Aorta (tissue), 5 donors: ENCODE measurements at regions not wholly inside any gene's neighbourhood (a gene's known extent, or its start where the extent isn't known, plus 50 kb on each side); places are given as distances from the start of the nearest gene placed in this dataset.

Experiments used
- ATAC-seq: fragments of 200-7000 bp; cut with Tn5 transposase; one replicate; pipeline ENCODE4 v1.9.1; 2022; ENCODE audit warnings: moderate library complexity; ENCODE audit not compliant: low FRiP score
- DNase-seq, 2 donors: peaks; one replicate each; pipeline ENCODE4 v3.0.0-alpha.2; 2020
- H3K27ac ChIP-seq, 2 donors: one replicate each; pipeline ENCODE4 v1.5.1; 2013; ENCODE audit warnings: low read length in 2 of 2, mild to moderate bottlenecking in 2 of 2, moderate library complexity in 2 of 2, control low read depth in 1 of 2, inconsistent platforms in 1 of 2, low read depth in 1 of 2
- H3K27me3 ChIP-seq, 2 donors: one replicate each; pipeline ENCODE4 v1.6.1; 2013; ENCODE audit warnings: control low read depth in 1 of 2, low read length in 1 of 2, mild to moderate bottlenecking in 1 of 2, moderate library complexity in 1 of 2; ENCODE audit not compliant: insufficient read depth in 2 of 2, control insufficient read depth in 1 of 2
- H3K36me3 ChIP-seq, 2 donors: one replicate each; pipeline ENCODE4 v1.6.1; 2013; ENCODE audit warnings: control low read depth in 1 of 2, low read length in 1 of 2, mild to moderate bottlenecking in 1 of 2; ENCODE audit not compliant: insufficient read depth in 2 of 2, control insufficient read depth in 1 of 2
- H3K4me1 ChIP-seq, 2 donors: one replicate each; pipeline ENCODE4 v1.6.1; 2013; ENCODE audit warnings: low read length in 2 of 2, control low read depth in 1 of 2, mild to moderate bottlenecking in 1 of 2, moderate library complexity in 1 of 2; ENCODE audit not compliant: insufficient read depth in 2 of 2, control insufficient read depth in 1 of 2
- H3K4me3 ChIP-seq, 2 donors: one replicate each; pipeline ENCODE4 v1.5.1; 2013; ENCODE audit warnings: low read length in 2 of 2, control low read depth in 1 of 2, mild to moderate bottlenecking in 1 of 2
- H3K9me3 ChIP-seq: one replicate; pipeline ENCODE4 v1.6.1; 2013; ENCODE audit warnings: mild to moderate bottlenecking, low read length; ENCODE audit not compliant: control insufficient read depth
- WGBS, 2 donors: extraction: QIAGEN DNeasy Blood & Tissue Kit; methylation state at CpG; one replicate each; pipeline ENCODE4 v1.1.7; 2013; 5-methylcytosine and 5-hydroxymethylcytosine counted together
- intact Hi-C, 2 donors: fragments of 100-400 bp; cut with DNase I; formaldehyde crosslinking; loops; one replicate each; pipeline versions ENCODE4 v1.14.2 to v1.15.0; 2022
- donor health status: healthy with polysubstance abuse.
- donor health status: Bipolar disorder and iron deficiency.
- donor health status: DM: no; HTN: no; CAD: no.
- donor health status: DM: no; HTN: no; CAD: no.
- donor health status: DM: yes; HTN: yes; CAD: no.

DNA sequence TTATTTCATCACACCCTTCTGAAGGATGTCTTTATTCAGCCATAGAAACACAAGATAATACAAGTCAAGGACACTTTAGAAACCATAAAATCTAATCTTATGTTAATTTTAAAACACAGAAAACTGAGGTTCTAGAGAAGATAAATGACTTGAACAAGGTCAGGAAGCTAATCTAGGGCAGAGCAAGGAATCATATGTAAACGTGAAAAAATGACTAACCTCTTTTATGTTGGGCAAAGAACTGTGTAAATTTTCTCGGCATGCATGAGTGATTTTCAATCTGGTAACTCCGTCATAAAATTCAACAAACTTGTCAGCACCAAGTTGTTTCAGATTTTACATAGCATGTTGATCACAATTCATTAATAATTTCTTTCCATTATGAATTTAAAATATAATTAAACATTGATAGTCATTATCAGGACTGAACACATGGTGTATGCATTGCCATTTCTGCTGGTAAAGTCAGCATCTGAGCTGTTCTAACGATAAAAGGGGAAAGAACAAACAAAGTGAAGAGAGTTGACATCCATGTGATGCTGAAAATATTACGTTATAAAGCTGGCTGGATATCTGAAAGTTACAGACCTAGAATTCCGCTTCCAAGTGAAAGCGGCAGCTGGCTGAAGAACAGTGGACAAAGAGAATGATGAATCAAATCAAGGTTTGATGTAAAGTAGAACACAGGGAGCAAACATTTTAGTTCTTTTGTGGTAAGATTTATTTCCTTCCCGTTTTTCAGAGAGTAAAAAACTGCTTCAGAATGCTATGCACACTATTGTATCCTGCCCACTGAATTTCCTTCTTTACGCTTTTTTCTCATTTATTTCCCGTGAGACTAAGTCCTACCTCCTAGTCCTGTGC is 1037.4 kb upstream of the TMPRSS15 start:
- H3K9me3 ChIP-seq, result peaks cover 1% of the 10 kb centered on the region
- intact Hi-C loops, result no loop called here
- 23 to 27% methylated on average over 10 of the region's 10 CpGs for WGBS, 2 donors

DNA sequence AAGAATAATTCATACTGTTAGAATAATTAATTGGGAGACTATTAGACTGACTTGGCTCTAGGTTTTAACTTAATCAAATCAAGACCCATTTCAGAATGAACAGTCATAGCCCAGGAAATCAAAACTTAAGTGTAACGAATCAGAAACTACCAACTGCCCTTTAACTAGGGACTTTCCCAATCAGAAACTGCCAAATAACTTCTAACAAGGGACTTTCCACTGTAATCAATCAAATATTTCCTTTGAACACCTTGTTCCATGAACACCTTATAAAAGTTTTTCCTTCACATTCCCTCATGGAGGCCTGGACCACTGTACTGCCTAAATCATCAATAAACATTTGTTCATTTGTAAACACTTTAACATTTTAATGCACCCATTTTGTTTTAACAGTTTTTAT is 1054.7 kb upstream of the TMPRSS15 start:
- no peaks in the 10 kb centered on the region for H3K9me3 ChIP-seq
- intact Hi-C loops, result no loop called here
- no peaks in the 10 kb centered on the region for H3K4me1 ChIP-seq
- H3K27ac ChIP-seq, result no peak overlapping the region
- WGBS, 2 donors, result 74 to 80% methylated on average over 1 of the region's 1 CpG
- no peaks in the 10 kb centered on the region for H3K36me3 ChIP-seq
- DNase-seq (no peak), ATAC-seq (no peak)
- no peak overlapping the region for H3K4me3 ChIP-seq
- H3K27me3 ChIP-seq, result no peaks in the 10 kb centered on the region

More for the DNA sequence above, 1037.4 kb upstream of the TMPRSS15 start:
- Histone ChIP-seq H3K27ac (no peak overlapping the region), H3K4me1 (no peaks in the 10 kb centered on the region), H3K27me3 (no peaks in the 10 kb centered on the region), H3K4me3 (no peak overlapping the region), H3K36me3 (no peaks in the 10 kb centered on the region)
- ATAC-seq, result no peak
- no peak for DNase-seq

DNA sequence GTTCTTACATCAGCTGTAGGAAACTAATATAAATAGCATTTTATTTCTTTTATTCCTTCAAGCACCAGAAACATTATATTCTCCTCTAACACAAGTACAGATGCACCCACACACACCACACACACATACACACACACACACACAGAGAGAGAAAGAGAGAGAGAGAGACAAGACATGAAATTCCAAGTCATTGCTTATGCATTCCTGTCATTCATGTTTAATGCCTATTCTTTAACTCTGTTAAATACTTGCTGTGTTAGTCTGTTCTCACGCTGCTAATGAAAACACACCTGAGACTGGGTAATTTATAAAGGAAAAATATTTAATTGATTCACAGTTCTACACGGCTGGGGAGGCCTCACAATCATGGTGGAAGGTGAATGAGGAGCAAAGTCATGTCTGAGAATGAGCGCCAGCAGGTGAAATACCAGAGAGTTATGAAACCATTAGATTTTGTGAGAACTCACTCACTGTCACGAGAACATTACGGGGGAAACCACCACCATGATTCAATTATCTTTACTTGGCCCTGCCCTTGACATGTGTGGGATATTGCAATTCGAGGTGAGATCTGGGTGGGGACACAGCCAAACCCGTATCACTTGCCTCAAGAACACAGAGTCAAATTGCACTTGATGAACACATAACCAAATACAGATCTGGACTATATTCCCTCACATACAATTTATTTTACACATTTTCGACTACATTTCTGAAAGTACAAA is 1058.1 kb upstream of the TMPRSS15 start:
- ATAC-seq (no peak), DNase-seq (no peak)
- intact Hi-C loops, result no loop called here
- 61 to 65% methylated on average over 8 of the region's 8 CpGs for WGBS, 2 donors
- Histone ChIP-seq H3K36me3 (no peaks in the 10 kb centered on the region), H3K27me3 (no peaks in the 10 kb centered on the region), H3K27ac (no peak overlapping the region), H3K9me3 (no peaks in the 10 kb centered on the region), H3K4me1 (no peaks in the 10 kb centered on the region), H3K4me3 (no peak overlapping the region)

DNA sequence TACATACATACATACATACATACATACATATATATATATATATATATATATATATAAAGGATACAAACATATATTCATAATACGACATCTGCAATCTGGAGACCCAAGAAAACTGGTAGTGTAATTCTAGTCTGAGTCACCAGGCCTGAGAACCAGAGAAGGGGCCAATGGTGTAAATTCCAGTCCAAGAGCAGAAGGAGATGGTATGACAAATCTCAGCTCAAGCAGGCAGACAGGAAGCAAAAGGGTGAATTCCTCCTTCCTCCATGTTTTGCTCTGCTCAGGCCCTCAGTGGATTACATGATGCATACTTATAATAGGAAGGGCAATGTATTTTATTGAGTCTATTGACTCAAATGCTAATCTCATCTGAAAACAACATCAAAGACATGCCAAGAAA is 1060.4 kb upstream of the TMPRSS15 start:
- DNase-seq (no peak), ATAC-seq (no peak)
- no peaks in the 10 kb centered on the region for H3K4me1 ChIP-seq
- 94 to 100% methylated on average over 1 of the region's 1 CpG for WGBS, 2 donors
- H3K9me3 ChIP-seq, result no peaks in the 10 kb centered on the region
- no peak overlapping the region for H3K4me3 ChIP-seq
- intact Hi-C loops, result no loop called here
- H3K36me3 ChIP-seq, result no peaks in the 10 kb centered on the region
- no peak overlapping the region for H3K27ac ChIP-seq
- H3K27me3 ChIP-seq, result no peaks in the 10 kb centered on the region

DNA sequence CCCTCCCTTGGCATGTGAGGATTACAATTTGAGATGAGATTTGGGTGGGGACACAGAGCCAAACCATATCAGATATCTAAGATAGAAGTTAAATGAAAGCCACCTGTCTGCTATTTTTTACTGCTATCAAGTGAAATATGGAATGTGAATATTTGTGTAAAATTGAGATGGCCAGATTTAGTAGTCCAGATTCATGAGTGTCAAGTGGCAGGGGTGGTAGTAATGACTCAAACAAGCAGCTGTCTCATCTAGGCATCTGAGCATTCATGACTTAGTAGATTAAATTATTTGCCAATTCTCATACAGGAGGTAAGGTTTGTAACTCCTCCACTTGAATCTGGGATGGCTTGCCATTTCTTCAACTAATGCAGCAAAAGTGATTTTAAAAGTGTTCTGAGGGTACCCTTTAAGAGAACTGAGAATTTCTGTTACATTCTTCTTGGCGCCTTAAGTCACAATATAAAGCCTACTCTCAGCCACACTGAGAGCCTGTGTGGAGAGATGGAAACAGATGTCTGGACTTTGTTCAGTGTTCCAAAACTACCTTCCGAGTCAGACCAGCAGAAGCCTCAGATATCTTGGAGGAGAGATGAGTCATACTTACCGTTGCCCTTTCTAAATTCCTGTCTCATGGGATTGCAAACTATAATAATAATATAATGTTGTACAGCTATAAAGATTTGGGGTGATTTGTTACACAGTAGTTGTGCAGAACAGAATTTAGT is 1065.6 kb upstream of the TMPRSS15 start:
- intact Hi-C loops, result no loop called here
- H3K27me3 ChIP-seq, result no peaks in the 10 kb centered on the region
- no peak overlapping the region for H3K27ac ChIP-seq
- H3K36me3 ChIP-seq, result no peaks in the 10 kb centered on the region
- H3K4me1 ChIP-seq, result no peaks in the 10 kb centered on the region
- H3K9me3 ChIP-seq, result no peaks in the 10 kb centered on the region
- no peak for DNase-seq
- no peak overlapping the region for H3K4me3 ChIP-seq
- no peak for ATAC-seq
- WGBS, 2 donors, result 63 to 66% methylated on average over 3 of the region's 3 CpGs

DNA sequence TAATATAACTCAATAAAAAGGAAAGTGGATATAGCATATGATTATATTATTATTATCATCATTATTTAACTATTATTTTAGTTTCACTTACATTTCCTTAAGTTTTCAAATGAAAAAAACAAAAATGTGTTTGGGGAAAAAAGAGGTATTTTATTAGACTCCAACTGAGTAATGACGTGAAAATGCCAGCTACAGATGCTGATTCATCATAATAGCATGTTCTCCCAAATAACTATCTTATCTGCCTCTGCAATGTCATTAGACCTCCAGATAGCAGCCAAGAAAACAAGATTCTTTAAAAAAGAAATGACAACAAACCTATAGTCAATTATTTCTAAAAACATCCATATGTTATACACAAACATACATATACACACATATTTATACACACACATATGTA is 1071.9 kb upstream of the TMPRSS15 start:
- no peak for DNase-seq
- H3K4me1 ChIP-seq, result no peaks in the 10 kb centered on the region
- no peak overlapping the region for H3K4me3 ChIP-seq
- peaks cover 2% of the 10 kb centered on the region for H3K9me3 ChIP-seq
- 17 to 35% methylated on average over 1 of the region's 1 CpG for WGBS, 2 donors
- ATAC-seq, result no peak
- intact Hi-C loops, result no loop called here
- H3K36me3 ChIP-seq, result no peaks in the 10 kb centered on the region
- no peak overlapping the region for H3K27ac ChIP-seq
- no peaks in the 10 kb centered on the region for H3K27me3 ChIP-seq

DNA sequence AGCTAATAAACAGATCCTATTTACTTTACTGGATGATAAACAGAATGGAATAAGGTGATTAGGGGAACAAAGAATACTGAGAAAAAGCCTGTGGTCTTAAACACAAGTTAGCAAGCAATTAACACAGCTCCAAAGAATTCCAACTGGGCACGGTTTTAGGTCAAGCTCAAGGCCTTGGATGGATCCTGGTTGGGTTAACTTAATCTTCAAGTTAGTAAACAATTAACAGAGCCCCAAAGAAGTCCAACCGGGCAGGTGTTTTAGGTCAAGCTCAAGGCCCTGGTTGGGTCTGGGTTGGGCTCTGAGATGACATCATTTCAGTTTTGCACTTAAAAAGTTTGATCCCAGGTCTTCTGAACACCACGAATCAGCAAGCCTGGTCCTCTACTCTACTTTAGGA is 1086.3 kb upstream of the TMPRSS15 start:
- Histone ChIP-seq H3K27me3 (no peaks in the 10 kb centered on the region), H3K9me3 (no peaks in the 10 kb centered on the region), H3K4me3 (no peak overlapping the region), H3K4me1 (no peaks in the 10 kb centered on the region), H3K36me3 (no peaks in the 10 kb centered on the region), H3K27ac (no peak overlapping the region)
- 77 to 82% methylated on average over 3 of the region's 3 CpGs for WGBS, 2 donors
- no peak for ATAC-seq
- no peak for DNase-seq
- intact Hi-C loops, result no loop called here

DNA sequence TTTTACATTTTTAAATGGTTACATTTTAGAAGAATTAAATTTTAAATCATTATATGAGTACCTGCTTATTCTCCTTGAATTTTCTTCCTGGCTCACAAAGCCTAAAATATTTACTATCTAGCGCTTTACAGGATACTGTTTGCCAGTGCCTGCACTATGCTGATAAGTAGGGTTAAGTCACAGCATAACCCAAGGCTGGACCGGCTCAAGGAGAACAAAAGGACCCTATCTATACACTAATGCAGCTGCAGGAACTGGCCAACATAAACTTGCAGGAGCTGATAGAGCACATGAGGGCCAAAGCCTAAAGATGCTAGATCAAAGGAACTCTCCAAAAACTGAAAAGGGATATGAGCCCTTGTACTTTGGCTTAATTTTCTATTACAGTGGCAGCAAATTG is 1086.9 kb upstream of the TMPRSS15 start:
- intact Hi-C loops, result no loop called here
- Histone ChIP-seq H3K27me3 (no peaks in the 10 kb centered on the region), H3K4me3 (no peak overlapping the region), H3K4me1 (no peaks in the 10 kb centered on the region), H3K36me3 (no peaks in the 10 kb centered on the region), H3K9me3 (no peaks in the 10 kb centered on the region), H3K27ac (no peak overlapping the region)
- 9 to 11% methylated on average over 2 of the region's 2 CpGs for WGBS, 2 donors
- ATAC-seq (no peak), DNase-seq (no peak)
